ENCODE measurements at regions not wholly inside any gene's neighbourhood (a gene's known extent, or its start where the extent isn't known, plus 50 kb on each side); places are given as distances from the start of the nearest gene placed in this dataset.

GRCh38 chr12:118751355-118751754, 230.0 kb upstream of the SRRM4 start:
- TF ChIP-seq SRF (IDR thresholded peaks at IDR 0.05; ENCODE audit: low read depth): no peak
- TF ChIP-seq MAX (IDR thresholded peaks at IDR 0.05): no peak
- TF ChIP-seq EGR1 (IDR thresholded peaks at IDR 0.05; ENCODE audit: low read depth): no peak
- no peak for TF ChIP-seq ATF3 (IDR thresholded peaks at IDR 0.05)
- TF ChIP-seq ELF1 (IDR thresholded peaks at IDR 0.05; ENCODE audit: borderline replicate concordance, low read depth): no peak
- no peak for TF ChIP-seq ZNF274 (IDR thresholded peaks at IDR 0.05; ENCODE audit: low read depth, low read length)
- TF ChIP-seq ZBTB33 (IDR thresholded peaks at IDR 0.05; ENCODE audit: extremely low read depth, insufficient replicate concordance, low read length): no peak
- TF ChIP-seq POLR2AphosphoS5 (IDR thresholded peaks at IDR 0.05; ENCODE audit: low read depth, low read length): no peak
- no peak for TF ChIP-seq FOSL1 (IDR thresholded peaks at IDR 0.05; ENCODE audit: low read depth)
- TF ChIP-seq SIN3A (IDR thresholded peaks at IDR 0.05; ENCODE audit: low read depth): no peak
- TF ChIP-seq EZH2 (IDR thresholded peaks at IDR 0.05): no peak
- no peak for TF ChIP-seq SP1 (IDR thresholded peaks at IDR 0.05; ENCODE audit: low read depth)
- TF ChIP-seq CBX3 (IDR thresholded peaks at IDR 0.05; ENCODE audit: low read depth): no peak
- TF ChIP-seq CEBPB (IDR thresholded peaks at IDR 0.05; ENCODE audit: low read depth): no peak
- TF ChIP-seq, protein P1, sequence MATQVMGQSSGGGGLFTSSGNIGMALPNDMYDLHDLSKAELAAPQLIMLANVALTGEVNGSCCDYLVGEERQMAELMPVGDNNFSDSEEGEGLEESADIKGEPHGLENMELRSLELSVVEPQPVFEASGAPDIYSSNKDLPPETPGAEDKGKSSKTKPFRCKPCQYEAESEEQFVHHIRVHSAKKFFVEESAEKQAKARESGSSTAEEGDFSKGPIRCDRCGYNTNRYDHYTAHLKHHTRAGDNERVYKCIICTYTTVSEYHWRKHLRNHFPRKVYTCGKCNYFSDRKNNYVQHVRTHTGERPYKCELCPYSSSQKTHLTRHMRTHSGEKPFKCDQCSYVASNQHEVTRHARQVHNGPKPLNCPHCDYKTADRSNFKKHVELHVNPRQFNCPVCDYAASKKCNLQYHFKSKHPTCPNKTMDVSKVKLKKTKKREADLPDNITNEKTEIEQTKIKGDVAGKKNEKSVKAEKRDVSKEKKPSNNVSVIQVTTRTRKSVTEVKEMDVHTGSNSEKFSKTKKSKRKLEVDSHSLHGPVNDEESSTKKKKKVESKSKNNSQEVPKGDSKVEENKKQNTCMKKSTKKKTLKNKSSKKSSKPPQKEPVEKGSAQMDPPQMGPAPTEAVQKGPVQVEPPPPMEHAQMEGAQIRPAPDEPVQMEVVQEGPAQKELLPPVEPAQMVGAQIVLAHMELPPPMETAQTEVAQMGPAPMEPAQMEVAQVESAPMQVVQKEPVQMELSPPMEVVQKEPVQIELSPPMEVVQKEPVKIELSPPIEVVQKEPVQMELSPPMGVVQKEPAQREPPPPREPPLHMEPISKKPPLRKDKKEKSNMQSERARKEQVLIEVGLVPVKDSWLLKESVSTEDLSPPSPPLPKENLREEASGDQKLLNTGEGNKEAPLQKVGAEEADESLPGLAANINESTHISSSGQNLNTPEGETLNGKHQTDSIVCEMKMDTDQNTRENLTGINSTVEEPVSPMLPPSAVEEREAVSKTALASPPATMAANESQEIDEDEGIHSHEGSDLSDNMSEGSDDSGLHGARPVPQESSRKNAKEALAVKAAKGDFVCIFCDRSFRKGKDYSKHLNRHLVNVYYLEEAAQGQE (IDR thresholded peaks at IDR 0.05; ENCODE audit: low read depth): no peak
- no peak for TF ChIP-seq EZH2phosphoT487 (IDR thresholded peaks at IDR 0.05; ENCODE audit: borderline replicate concordance)
- TF ChIP-seq YY1 (IDR thresholded peaks at IDR 0.05; ENCODE audit: extremely low read depth, insufficient replicate concordance, low read depth, low read length): no peak
- no peaks in the 10 kb centered on the region for H3K36me3 ChIP-seq (ENCODE audit: control insufficient read depth in 1 of 2, insufficient read depth in 2 of 2, low read length in 2 of 2)
- DNase-seq (ENCODE audit: low read depth, low spot score): no peak
- H4K20me1 ChIP-seq (ENCODE audit: insufficient read depth): no peaks in the 10 kb centered on the region
- no peak for ATAC-seq
- H3K9me2 ChIP-seq (ENCODE audit: insufficient read depth): no peaks in the 10 kb centered on the region
- POLR2A ChIA-PET: no interaction called here
- RAD21 ChIA-PET (ENCODE audit: low non-redundant PET in 1 of 2, low total read pairs in 2 of 2, uncharacterized antibody in 2 of 2, unreplicated experiment in 2 of 2): no interaction called here
- H3K27me3 ChIP-seq (ENCODE audit: insufficient read depth, low read length): no peaks in the 10 kb centered on the region
- no peak overlapping the region for H3K4me3 ChIP-seq (replicated peaks in 1 of 2; ENCODE audit: low read depth in 1 of 2, low read length in 2 of 2)
- intact Hi-C loops (cut with micrococcal nuclease): no loop called here
- no peaks in the 10 kb centered on the region for H3K9me3 ChIP-seq (ENCODE audit: control insufficient read depth in 1 of 2, insufficient read depth in 1 of 2, low read depth in 1 of 2, low read length in 2 of 2)
- no peaks in the 10 kb centered on the region for H3K79me2 ChIP-seq (ENCODE audit: insufficient read depth, low read length)
- no peak overlapping the region for H3K4me2 ChIP-seq (ENCODE audit: low read length)
- CTCF ChIA-PET: no interaction called here
- H3K9ac ChIP-seq (ENCODE audit: low read length): no peak overlapping the region
- H3K4me1 ChIP-seq (ENCODE audit: control insufficient read depth in 1 of 2, insufficient read depth in 2 of 2, low read length in 2 of 2): no peaks in the 10 kb centered on the region
- BruUV-seq (replicated peaks): no TSS peak
- H2AFZ ChIP-seq (ENCODE audit: low read depth, low read length, poor library complexity, severe bottlenecking): no peak overlapping the region
- H3K27ac ChIP-seq (ENCODE audit: low read depth, low read length): no peak overlapping the region

Measured in HCT116 (cell line).